ENCODE measurements at regions not wholly inside any gene's neighbourhood (a gene's known extent, or its start where the extent isn't known, plus 50 kb on each side); places are given as distances from the start of the nearest gene placed in this dataset.

DNA sequence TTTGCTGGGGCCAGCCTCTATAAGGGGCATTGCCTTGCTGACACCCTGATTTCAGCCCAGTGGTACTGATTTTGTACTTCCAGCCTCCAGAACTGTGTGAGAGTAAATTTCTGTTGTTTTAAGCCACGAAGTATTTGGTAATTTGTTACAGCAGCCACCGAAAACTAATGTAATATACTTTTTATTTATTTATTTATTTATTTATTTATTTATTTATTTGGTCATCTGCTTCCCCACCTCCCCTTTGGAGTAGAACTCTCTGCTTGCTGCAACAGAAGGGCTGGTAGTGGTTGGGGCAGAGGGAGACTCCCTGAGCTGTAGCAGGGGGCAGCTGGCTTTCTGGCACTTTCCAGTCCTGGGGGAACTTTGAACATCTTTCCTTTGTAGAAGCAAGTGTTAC is 128.4 kb upstream of the RAG2 start:
- H4K5ac ChIP-seq (ENCODE audit: insufficient read length, low read depth, low read length): no peak overlapping the region
- H3K14ac ChIP-seq (ENCODE audit: insufficient read depth, low read length): no peak overlapping the region
- no peaks in the 10 kb centered on the region for H3K9me3 ChIP-seq (ENCODE audit: control insufficient read depth, low read depth, low read length)
- H3K4me2 ChIP-seq (ENCODE audit: insufficient read depth, insufficient read length, low read length): no peak overlapping the region
- peaks cover 28% of the 10 kb centered on the region for H3K27me3 Mint-ChIP-seq (ENCODE audit: low read depth)
- no CpG with 5 or more reads among the region's 2 CpGs for WGBS (ENCODE audit: extremely low coverage, insufficient read length, low lambda C conversion rate)
- H3K9ac ChIP-seq (ENCODE audit: extremely low read depth, insufficient read length, low read length): no peak overlapping the region
- H2BK12ac ChIP-seq (ENCODE audit: insufficient read length, low read depth, low read length): no peak overlapping the region
- H2AK5ac ChIP-seq (ENCODE audit: insufficient read length, low read length): no peak overlapping the region
- H3K23ac ChIP-seq (ENCODE audit: insufficient read length, low read depth, low read length): no peak overlapping the region
- H3K4me3 Mint-ChIP-seq: no peak overlapping the region
- H2BK5ac ChIP-seq (ENCODE audit: insufficient read length, low read length): no peak overlapping the region
- no peaks in the 10 kb centered on the region for H3K79me2 ChIP-seq (ENCODE audit: insufficient read depth, low read length)
- H2BK15ac ChIP-seq (ENCODE audit: low read depth, low read length): no peak overlapping the region
- peaks cover 0 to under 1% of the 10 kb centered on the region in 2 experiments; a peak in 1 of 5 replicates for H3K9me3 Mint-ChIP-seq
- no peak overlapping the region for H3T11ph ChIP-seq (ENCODE audit: low read length)
- peaks cover 5 to 8% of the 10 kb centered on the region in 2 experiments for H3K4me1 Mint-ChIP-seq
- no peak for DNase-seq
- H3K27ac ChIP-seq (ENCODE audit: insufficient read length, low read depth, low read length): no peak overlapping the region
- no peak overlapping the region for H2BK20ac ChIP-seq (ENCODE audit: low read depth, low read length, poor library complexity, severe bottlenecking)
- no peak overlapping the region for H2BK120ac ChIP-seq (ENCODE audit: low read depth, low read length, poor library complexity, severe bottlenecking)
- H4K20me1 ChIP-seq (ENCODE audit: control insufficient read depth, insufficient read depth, insufficient read length): no peaks in the 10 kb centered on the region
- TF ChIP-seq, protein P1, sequence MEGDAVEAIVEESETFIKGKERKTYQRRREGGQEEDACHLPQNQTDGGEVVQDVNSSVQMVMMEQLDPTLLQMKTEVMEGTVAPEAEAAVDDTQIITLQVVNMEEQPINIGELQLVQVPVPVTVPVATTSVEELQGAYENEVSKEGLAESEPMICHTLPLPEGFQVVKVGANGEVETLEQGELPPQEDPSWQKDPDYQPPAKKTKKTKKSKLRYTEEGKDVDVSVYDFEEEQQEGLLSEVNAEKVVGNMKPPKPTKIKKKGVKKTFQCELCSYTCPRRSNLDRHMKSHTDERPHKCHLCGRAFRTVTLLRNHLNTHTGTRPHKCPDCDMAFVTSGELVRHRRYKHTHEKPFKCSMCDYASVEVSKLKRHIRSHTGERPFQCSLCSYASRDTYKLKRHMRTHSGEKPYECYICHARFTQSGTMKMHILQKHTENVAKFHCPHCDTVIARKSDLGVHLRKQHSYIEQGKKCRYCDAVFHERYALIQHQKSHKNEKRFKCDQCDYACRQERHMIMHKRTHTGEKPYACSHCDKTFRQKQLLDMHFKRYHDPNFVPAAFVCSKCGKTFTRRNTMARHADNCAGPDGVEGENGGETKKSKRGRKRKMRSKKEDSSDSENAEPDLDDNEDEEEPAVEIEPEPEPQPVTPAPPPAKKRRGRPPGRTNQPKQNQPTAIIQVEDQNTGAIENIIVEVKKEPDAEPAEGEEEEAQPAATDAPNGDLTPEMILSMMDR (conservative IDR thresholded peaks at IDR 0.05): no peak
- no peaks in the 10 kb centered on the region for H3K23me2 ChIP-seq (ENCODE audit: insufficient read length, low read depth, low read length, poor library complexity, severe bottlenecking)
- no peaks in the 10 kb centered on the region; the same call in 1 of the 2 replicates for H3K27me3 ChIP-seq (ENCODE audit: insufficient read depth, low read length)
- no peak overlapping the region for H4K91ac ChIP-seq (ENCODE audit: insufficient read length, low read depth, low read length)
- no peak overlapping the region for H3K4ac ChIP-seq (ENCODE audit: low read depth, low read length)
- H3K79me1 ChIP-seq (ENCODE audit: insufficient read depth, low read depth, low read length, poor library complexity, severe bottlenecking): no peaks in the 10 kb centered on the region
- no peak overlapping the region for H3K18ac ChIP-seq (ENCODE audit: insufficient read length, low read depth, low read length)
- no peak overlapping the region for H4K8ac ChIP-seq (replicated peaks; ENCODE audit: insufficient read length, low read depth, low read length)
- H3K27ac Mint-ChIP-seq: no peak overlapping the region
- H3K56ac ChIP-seq (ENCODE audit: insufficient read length, low read depth, low read length): no peak overlapping the region
- no peak overlapping the region for H2AFZ ChIP-seq (ENCODE audit: low read length)
- no peaks in the 10 kb centered on the region for H3K4me1 ChIP-seq (ENCODE audit: insufficient read depth, low read length)
- H3K36me3 Mint-ChIP-seq (ENCODE audit: insufficient read depth in 1 of 3, low read depth in 3 of 3): no peaks in the 10 kb centered on the region; a peak in 1 of 7 replicates
